RKO (cell line): ENCODE measurements at regions not wholly inside any gene's neighbourhood (a gene's known extent, or its start where the extent isn't known, plus 50 kb on each side); places are given as distances from the start of the nearest gene placed in this dataset.

Experiments used
- DNase-seq: peaks from one replicate; pipeline ENCODE4 v3.0.0-alpha.2; 2016; ENCODE audit warnings: low spot score

- no peak for DNase-seq
Measured at GRCh38 chr10:62631241-62631640, 173.3 kb upstream of the ADO start.

GRCh38 chr10:62632071-62632809, 172.3 kb upstream of the ADO start:
- no peak for DNase-seq

DNA sequence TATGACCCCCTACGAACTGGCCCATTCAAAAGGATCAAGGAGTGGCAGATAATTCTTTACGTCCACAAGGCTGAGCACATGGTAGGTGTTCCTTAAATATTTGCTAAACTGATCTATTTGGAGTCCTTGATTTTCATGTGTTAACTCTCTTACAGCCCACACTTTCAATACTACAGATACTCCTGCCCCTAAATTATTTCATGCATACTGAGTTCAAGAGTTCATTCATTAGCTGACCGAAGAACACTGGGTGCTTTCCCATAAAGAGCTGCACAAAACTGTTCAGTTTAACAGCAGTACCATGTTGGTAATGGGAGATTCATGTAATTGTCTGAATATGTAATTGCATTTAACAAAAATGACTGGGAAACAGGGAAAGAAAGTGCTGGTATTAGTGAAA, 170.5 kb upstream of the ADO start:
- DNase-seq: no peak

- no peak for DNase-seq
Measured at GRCh38 chr10:62634576-62634975, 169.9 kb upstream of the ADO start.

- DNase-seq: no peak
Measured at GRCh38 chr10:62635127-62635526, 169.4 kb upstream of the ADO start.

GRCh38 chr10:62636825-62637248, 167.7 kb upstream of the ADO start:
- DNase-seq: no peak

- no peak for DNase-seq
Measured at GRCh38 chr10:62637249-62638061, 167.1 kb upstream of the ADO start.

GRCh38 chr10:62638062-62638477, 166.4 kb upstream of the ADO start:
- no peak for DNase-seq

DNA sequence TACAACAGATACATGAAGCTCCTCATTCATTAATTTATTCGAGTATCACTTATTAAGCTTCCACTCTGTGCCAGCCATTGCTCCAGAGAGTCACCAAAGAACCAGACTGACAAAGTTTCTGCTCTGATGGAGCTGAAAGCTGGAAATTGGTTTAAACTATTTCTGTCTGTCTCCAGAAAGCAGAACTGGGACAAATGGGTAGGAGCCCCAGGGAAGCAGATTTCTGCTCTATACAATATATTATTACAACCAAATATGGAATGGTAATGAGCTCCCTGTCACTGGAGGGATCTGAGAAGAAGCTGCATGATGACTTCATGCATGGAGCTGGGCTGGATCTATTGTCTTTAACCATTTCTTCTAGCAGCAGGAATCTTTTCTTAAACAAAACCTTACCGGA, 165.4 kb upstream of the ADO start:
- no peak for DNase-seq

DNA sequence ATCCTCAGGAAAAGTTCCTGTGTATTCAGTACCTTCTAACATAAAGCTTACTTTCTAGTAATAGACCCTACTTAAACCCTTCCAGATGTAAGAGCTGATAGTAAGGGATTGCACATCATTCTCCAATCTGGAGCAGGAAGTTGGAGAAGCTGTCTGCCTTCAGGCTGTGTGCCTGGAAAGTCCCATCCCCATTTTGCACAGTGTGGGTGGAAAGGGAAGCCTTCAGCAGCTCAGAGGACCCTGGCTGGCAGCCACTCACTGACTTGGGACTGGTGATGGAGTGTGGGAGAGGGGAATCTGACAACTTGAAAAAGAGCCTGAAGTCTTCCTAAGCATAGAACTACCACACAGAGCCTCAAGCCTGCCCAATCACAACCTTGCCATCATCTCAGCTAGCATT, 164.1 kb upstream of the ADO start:
- DNase-seq: no peak

GRCh38 chr10:62643606-62644587, 160.6 kb upstream of the ADO start:
- no peak for DNase-seq

DNA sequence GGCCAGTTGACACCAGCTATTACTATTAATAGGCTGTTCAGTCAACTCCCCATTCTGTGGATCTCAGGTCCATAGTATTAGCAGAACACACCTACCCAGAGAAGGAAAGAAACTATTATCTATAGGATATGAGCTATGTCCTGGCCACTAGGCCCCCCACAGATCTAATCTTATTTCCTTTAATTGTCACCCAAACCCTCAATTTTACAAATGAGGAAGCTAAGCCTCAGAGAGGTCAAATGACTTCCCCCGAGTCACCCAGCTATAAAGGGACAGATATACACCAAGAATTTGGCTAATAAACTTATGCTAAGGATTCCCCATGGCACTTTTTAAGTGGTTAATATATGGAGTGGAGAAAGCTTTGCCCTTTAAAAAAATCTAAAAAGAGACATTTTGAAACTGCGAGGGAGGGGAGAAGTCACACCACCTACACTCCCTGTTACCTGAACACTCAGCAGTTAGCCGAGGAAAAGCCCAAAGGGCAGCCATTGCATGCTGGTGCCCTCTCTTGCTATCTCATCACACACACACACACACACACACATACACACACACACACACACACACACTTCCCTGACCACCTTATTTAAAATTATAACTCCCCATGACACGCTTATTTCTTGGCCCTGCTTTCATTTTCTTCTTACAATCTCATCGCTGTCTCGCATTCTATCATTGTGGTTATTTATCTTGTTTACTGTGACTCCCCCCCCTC, 157.0 kb upstream of the ADO start:
- no peak for DNase-seq

- no peak for DNase-seq
Measured at GRCh38 chr10:62648921-62649320, 155.6 kb upstream of the ADO start.

- DNase-seq: no peak
Measured at GRCh38 chr10:62650411-62650810, 154.1 kb upstream of the ADO start.

GRCh38 chr10:62651341-62651740, 153.2 kb upstream of the ADO start:
- no peak for DNase-seq

- DNase-seq: no peak
Measured at GRCh38 chr10:62652114-62652513, 152.4 kb upstream of the ADO start.

- no peak for DNase-seq
Measured at GRCh38 chr10:62652564-62652963, 152.0 kb upstream of the ADO start.

DNA sequence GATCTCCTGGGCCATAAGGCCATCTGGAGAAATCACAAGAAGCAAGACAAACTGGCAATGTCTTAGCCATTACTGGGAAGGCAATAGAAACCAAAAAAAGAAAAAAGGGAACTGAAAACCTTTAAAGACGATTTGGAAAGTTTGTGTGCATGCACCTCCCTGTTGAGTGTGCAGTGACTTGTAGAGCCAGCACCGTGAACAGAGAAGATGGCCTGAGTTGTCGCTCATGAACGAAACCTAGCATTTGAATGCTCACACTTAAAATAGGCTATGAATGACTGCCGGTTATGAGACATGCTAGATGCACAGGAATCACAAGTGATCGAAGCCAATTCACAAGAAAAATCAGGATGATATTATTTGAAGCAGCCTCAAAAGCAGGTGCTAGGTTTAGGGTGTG, 151.3 kb upstream of the ADO start:
- DNase-seq: no peak

DNA sequence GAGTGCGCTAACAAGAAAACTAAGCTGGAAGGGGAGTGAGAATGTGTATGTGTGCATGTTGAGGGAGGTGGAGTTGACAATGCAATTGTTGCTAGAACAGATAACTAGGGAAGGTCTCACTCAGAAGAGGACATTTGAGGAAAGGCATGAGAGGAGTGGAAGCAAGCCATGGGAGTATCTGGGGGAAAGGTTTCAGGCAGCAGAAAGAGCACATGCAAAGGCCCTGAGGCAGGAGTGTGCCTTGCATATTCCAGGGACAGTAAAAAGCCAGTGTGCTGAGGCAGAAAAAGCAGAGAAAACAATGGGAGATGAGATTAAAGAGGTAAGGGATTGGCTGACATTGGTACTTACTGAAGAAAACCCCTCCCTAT, 149.6 kb upstream of the ADO start:
- no peak for DNase-seq

DNA sequence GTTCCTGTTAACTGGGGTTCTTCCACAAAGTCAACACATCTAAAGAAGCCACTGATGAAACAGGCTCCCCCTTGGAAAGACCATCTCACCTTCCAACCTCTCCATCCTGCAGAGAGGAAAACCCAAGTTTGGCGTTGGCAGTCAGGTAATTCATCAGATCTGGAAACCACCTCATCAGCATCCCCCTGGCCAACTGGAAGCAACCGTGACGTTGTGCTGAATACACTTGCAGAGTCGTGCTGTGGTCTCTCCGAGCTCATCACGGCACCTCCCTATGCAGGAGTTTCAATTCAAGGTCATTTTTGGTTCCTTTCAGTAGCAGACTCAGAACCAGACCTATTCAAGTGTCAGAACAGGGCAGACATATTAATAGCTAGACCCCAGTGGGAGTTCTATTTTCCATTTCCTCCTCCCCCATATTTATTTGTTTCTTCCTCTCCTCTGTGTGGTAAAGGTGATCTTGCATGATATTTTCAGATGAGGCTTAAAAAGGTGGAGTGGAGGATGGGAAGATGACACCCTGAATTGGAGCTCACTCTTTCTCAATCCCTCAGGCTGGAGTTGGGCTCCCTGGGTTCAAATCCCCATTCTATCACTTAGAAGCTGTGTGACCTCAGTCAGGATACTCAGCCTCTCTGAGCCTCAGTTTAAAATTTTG, 149.1 kb upstream of the ADO start:
- DNase-seq: no peak

- DNase-seq: no peak
Measured at GRCh38 chr10:62657244-62657835, 147.2 kb upstream of the ADO start.
